Pons (tissue), 1 donor: ENCODE measurements at regions not wholly inside any gene's neighbourhood (a gene's known extent, or its start where the extent isn't known, plus 50 kb on each side); places are given as distances from the start of the nearest gene placed in this dataset.
"Not testable (repeated sequence)": the region's sequence is repeated elsewhere in the genome, so short reads cannot be mapped to it uniquely, and the experiment has no call there.

Source experiments
- DNase-seq: peaks from one replicate; pipeline ENCODE4 v3.0.0-alpha.2; 2016; ENCODE audit warnings: low spot score

GRCh38 chr20:51125780-51126179, 102.9 kb upstream of the KCNG1 start:
- DNase-seq, result no peak

GRCh38 chr20:51125105-51125504, 102.2 kb upstream of the KCNG1 start:
- DNase-seq, result no peak

GRCh38 chr20:51123887-51124286, 101.0 kb upstream of the KCNG1 start:
- DNase-seq, result not testable (repeated sequence)

- DNase-seq, result no peak
Measured at GRCh38 chr20:51122931-51123658, 100.2 kb upstream of the KCNG1 start.

- no peak for DNase-seq
Measured at GRCh38 chr20:51121901-51122412, 99.0 kb upstream of the KCNG1 start.

GRCh38 chr20:51121272-51121671, 98.4 kb upstream of the KCNG1 start:
- DNase-seq, result no peak

GRCh38 chr20:51120868-51121267, 98.0 kb upstream of the KCNG1 start:
- no peak for DNase-seq

GRCh38 chr20:51120438-51120837, 97.5 kb upstream of the KCNG1 start:
- no peak for DNase-seq

- no peak for DNase-seq
Measured at GRCh38 chr20:51119914-51120313, 97.0 kb upstream of the KCNG1 start.

- no peak for DNase-seq
Measured at GRCh38 chr20:51118985-51119527, 96.1 kb upstream of the KCNG1 start.

- DNase-seq, result no peak
Measured at GRCh38 chr20:51118216-51118615, 95.3 kb upstream of the KCNG1 start.

GRCh38 chr20:51116765-51117686, 94.1 kb upstream of the KCNG1 start:
- DNase-seq, result no peak

GRCh38 chr20:51111290-51111689, 88.4 kb upstream of the KCNG1 start:
- no peak for DNase-seq

GRCh38 chr20:51108638-51109363, 85.9 kb upstream of the KCNG1 start:
- no peak for DNase-seq

- DNase-seq, result no peak
Measured at GRCh38 chr20:51106011-51106410, 83.1 kb upstream of the KCNG1 start.

GRCh38 chr20:51104960-51105920, 82.3 kb upstream of the KCNG1 start:
- no peak for DNase-seq

GRCh38 chr20:51100617-51101016, 77.7 kb upstream of the KCNG1 start:
- no peak for DNase-seq

GRCh38 chr20:51098284-51098810, 75.4 kb upstream of the KCNG1 start:
- no peak for DNase-seq

- no peak for DNase-seq
Measured at GRCh38 chr20:51097351-51098120, 74.6 kb upstream of the KCNG1 start.
